Stomach (tissue), 8 donors: ENCODE measurements at regions not wholly inside any gene's neighbourhood (a gene's known extent, or its start where the extent isn't known, plus 50 kb on each side); places are given as distances from the start of the nearest gene placed in this dataset.

Experiments used
- DNase-seq, 2 donors: peaks; one replicate each; pipeline versions ENCODE4 v3.0.0 to v3.0.0-alpha.2; 2013 to 2019
- H3K27ac ChIP-seq, 5 donors: fragments of 200-600 bp in 4 of 5; sonication (generic) in 4 of 5; one replicate each; pipeline ENCODE4 v1.5.1; 2013 to 2019; ENCODE audit warnings: mild to moderate bottlenecking in 1 of 5, moderate library complexity in 1 of 5
- H3K27me3 ChIP-seq, 3 donors: fragments of 200-600 bp; sonication (generic); one replicate each; pipeline ENCODE4 v1.5.1; 2017 to 2019; ENCODE audit warnings: mixed run types in 1 of 3
- H3K36me3 ChIP-seq, 4 donors: fragments of 200-600 bp; sonication (generic); 1 replicate in 3 of 4; 2 replicates in 1 of 4; pipeline ENCODE4 v1.5.1; 2016 to 2019
- H3K4me1 ChIP-seq, 4 donors: fragments of 200-600 bp; sonication (generic); one replicate each; pipeline ENCODE4 v1.5.1; 2016 to 2019
- H3K4me3 ChIP-seq, 4 donors: fragments of 200-600 bp; sonication (generic) in 3 of 4; one replicate each; pipeline ENCODE4 v1.5.1; 2016 to 2019; ENCODE audit warnings: mild to moderate bottlenecking in 1 of 4
- H3K9me3 ChIP-seq, 4 donors: fragments of 200-600 bp; sonication (generic); one replicate each; pipeline ENCODE4 v1.5.1; 2016 to 2019
- EP300 ChIP-seq: sonication (generic); formaldehyde crosslinking; IDR thresholded peaks from one replicate; pipeline ENCODE4 v1.6.1; 2017; ENCODE audit warnings: antibody characterized with exemption
- POLR2A ChIP-seq, 4 donors: fragments of 450-650 bp; IDR thresholded peaks; one replicate each; pipeline ENCODE4 v1.6.1; 2016; ENCODE audit warnings: antibody characterized with exemption in 4 of 4, control low read depth in 2 of 4, mild to moderate bottlenecking in 1 of 4, moderate library complexity in 1 of 4
- POLR2AphosphoS5 ChIP-seq, 3 donors: sonication (generic); formaldehyde crosslinking; IDR thresholded peaks; one replicate each; pipeline ENCODE4 v1.6.1; 2016; ENCODE audit warnings: antibody characterized with exemption in 3 of 3
- WGBS, 5 donors: extraction: QIAGEN DNeasy Blood & Tissue Kit in 3 of 5; methylation state at CpG; one replicate each; pipeline versions ENCODE4 v1.1.5 to v1.1.7; 2013 to 2018; 5-methylcytosine and 5-hydroxymethylcytosine counted together
- intact Hi-C: fragments of 100-400 bp; cut with DNase I; formaldehyde crosslinking; loops from one replicate; pipeline ENCODE4 v1.15.1; 2023; ENCODE audit warnings: low total_unique reads
- TF ChIP-seq, protein P1 (sequence below), 7 experiments: fragments of 450-650 bp in 4 of 7; fragments of 200-600 bp in 3 of 7; sonication (generic) in 3 of 7; IDR thresholded peaks; one replicate each; pipeline ENCODE4 v1.5.1; 2016 to 2019; ENCODE audit warnings: antibody characterized with exemption in 7 of 7, control low read depth in 2 of 7, mild to moderate bottlenecking in 1 of 7
- donor health status: healthy with polysubstance abuse.
- donor health status: Bipolar disorder and iron deficiency.
- donor health status: healthy.

DNA sequence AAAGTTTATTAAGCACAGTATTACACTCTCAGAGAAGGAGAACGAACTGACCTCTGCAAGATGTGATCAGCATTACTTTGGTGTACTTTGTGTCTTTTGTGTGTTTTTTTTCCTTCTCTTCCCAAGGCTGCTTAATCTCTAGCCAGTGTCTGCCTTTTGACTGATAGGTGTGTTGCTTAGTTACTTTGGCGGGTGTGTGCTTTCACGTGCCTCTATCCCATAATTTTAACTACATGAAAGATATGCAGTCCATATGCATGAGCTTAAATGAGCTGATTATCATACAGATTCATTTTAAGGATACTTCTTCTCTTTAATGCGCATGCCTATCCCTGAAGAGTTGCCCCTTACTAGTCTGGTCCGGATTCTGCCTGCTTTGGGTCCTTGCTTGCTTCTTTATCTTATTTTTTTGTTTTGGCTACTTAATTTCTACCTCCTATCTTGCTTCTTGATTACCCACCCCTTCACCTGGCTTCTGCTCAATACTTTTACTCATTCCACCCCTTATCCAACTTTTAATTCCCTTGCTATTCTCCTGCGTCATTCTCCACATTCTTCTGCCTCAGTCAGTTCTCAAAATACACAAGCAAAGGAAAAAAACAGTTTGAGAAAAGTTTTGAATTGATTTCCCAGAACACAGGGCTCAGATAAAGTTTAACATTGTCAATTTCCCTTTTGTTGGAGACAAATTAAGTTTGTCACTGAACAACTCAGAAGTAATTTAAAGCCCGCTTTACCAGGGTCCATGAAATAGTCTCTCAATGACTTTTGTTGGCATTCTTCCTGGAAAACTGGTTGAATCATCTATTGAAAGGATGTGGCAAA lies 182.0 kb downstream of the TENT5D start:
- no peak for DNase-seq
- TF ChIP-seq POLR2A (IDR thresholded peaks at IDR 0.05): no peak
- no peak for TF ChIP-seq EP300
- TF ChIP-seq, protein P1, sequence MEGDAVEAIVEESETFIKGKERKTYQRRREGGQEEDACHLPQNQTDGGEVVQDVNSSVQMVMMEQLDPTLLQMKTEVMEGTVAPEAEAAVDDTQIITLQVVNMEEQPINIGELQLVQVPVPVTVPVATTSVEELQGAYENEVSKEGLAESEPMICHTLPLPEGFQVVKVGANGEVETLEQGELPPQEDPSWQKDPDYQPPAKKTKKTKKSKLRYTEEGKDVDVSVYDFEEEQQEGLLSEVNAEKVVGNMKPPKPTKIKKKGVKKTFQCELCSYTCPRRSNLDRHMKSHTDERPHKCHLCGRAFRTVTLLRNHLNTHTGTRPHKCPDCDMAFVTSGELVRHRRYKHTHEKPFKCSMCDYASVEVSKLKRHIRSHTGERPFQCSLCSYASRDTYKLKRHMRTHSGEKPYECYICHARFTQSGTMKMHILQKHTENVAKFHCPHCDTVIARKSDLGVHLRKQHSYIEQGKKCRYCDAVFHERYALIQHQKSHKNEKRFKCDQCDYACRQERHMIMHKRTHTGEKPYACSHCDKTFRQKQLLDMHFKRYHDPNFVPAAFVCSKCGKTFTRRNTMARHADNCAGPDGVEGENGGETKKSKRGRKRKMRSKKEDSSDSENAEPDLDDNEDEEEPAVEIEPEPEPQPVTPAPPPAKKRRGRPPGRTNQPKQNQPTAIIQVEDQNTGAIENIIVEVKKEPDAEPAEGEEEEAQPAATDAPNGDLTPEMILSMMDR (IDR thresholded peaks at IDR 0.05): no peak
- TF ChIP-seq POLR2AphosphoS5 (IDR thresholded peaks at IDR 0.05): no peak
- H3K4me1 ChIP-seq: no peaks in the 10 kb centered on the region
- intact Hi-C loops: no loop called here
- H3K36me3 ChIP-seq: no peaks in the 10 kb centered on the region
- peaks cover 0 to 13% (median 5%) of the 10 kb centered on the region in 4 donors for H3K9me3 ChIP-seq
- H3K27me3 ChIP-seq: no peaks in the 10 kb centered on the region
- 37 to 53% (median 46%) methylated on average over 7 of the region's 7 CpGs for WGBS, 5 donors
- H3K4me3 ChIP-seq: no peak overlapping the region
- no peak overlapping the region for H3K27ac ChIP-seq
